Hepatocyte (in vitro differentiated cells): ENCODE measurements at regions not wholly inside any gene's neighbourhood (a gene's known extent, or its start where the extent isn't known, plus 50 kb on each side); places are given as distances from the start of the nearest gene placed in this dataset.

Experiments used
- DNase-seq: peaks from one replicate; pipeline ENCODE4 v3.0.0-alpha.2; 2016; ENCODE audit warnings: low spot score
- H2AFZ ChIP-seq: fragments of 200-600 bp; sonication (generic); 2 replicates; pipeline ENCODE4 v1.6.0; 2016; ENCODE audit warnings: antibody characterized with exemption, mild to moderate bottlenecking
- H3K27ac ChIP-seq: fragments of 200-600 bp; sonication (generic); 2 replicates; pipeline ENCODE4 v1.5.1; 2016; ENCODE audit warnings: mild to moderate bottlenecking
- H3K27me3 ChIP-seq: fragments of 200-600 bp; sonication (generic); 2 replicates; pipeline ENCODE4 v1.6.1; 2016
- H3K36me3 ChIP-seq: fragments of 200-600 bp; sonication (generic); replicated peaks from 2 replicates; pipeline ENCODE4 v1.5.1; 2016; ENCODE audit warnings: low read depth; ENCODE audit not compliant: insufficient read depth
- H3K4me1 ChIP-seq: fragments of 200-600 bp; sonication (generic); 2 replicates; pipeline ENCODE4 v1.5.1; 2016; ENCODE audit warnings: mild to moderate bottlenecking, moderate library complexity; ENCODE audit not compliant: insufficient read depth
- H3K4me2 ChIP-seq: fragments of 200-600 bp; sonication (generic); 2 replicates; pipeline ENCODE4 v1.6.0; 2016
- H3K4me3 ChIP-seq: fragments of 200-600 bp; sonication (generic); 2 replicates; pipeline ENCODE4 v1.5.1; 2016; ENCODE audit warnings: mild to moderate bottlenecking
- H3K79me2 ChIP-seq: fragments of 200-600 bp; sonication (generic); 2 replicates; pipeline ENCODE4 v1.6.0; 2017; ENCODE audit warnings: mild to moderate bottlenecking
- H3K9me2 ChIP-seq: fragments of 200-600 bp; sonication (generic); replicated peaks from 2 replicates; pipeline ENCODE4 v1.6.0; 2017; ENCODE audit warnings: mild to moderate bottlenecking; ENCODE audit not compliant: insufficient read depth
- H3K9me3 ChIP-seq: fragments of 200-600 bp; sonication (generic); 2 replicates; pipeline ENCODE4 v1.5.1; 2016; ENCODE audit warnings: low read depth, mild to moderate bottlenecking
- H4K20me1 ChIP-seq: fragments of 200-600 bp; sonication (generic); 2 replicates; pipeline ENCODE4 v1.6.0; 2016; ENCODE audit warnings: mild to moderate bottlenecking; ENCODE audit not compliant: insufficient read depth, poor library complexity, severe bottlenecking
- CTCF ChIP-seq: fragments of 200-600 bp; sonication (generic); IDR thresholded peaks from 2 replicates; pipeline ENCODE4 v1.5.1; 2016; ENCODE audit warnings: antibody characterized with exemption, mild to moderate bottlenecking; ENCODE audit not compliant: poor library complexity
- EZH2 ChIP-seq: fragments of 200-600 bp; sonication (generic); IDR thresholded peaks from 2 replicates; pipeline ENCODE4 v1.6.1; 2016; ENCODE audit warnings: antibody characterized with exemption, mild to moderate bottlenecking, borderline replicate concordance
- EZH2phosphoT487 ChIP-seq: fragments of 200-600 bp; sonication (generic); IDR thresholded peaks from one replicate; pipeline ENCODE4 v1.6.1; 2018; ENCODE audit warnings: antibody characterized with exemption, mild to moderate bottlenecking, low read depth, moderate library complexity; ENCODE audit not compliant: unreplicated experiment, severe bottlenecking
- WGBS: methylation state at CpG from one replicate; pipeline ENCODE4 v1.1.6; 2016; ENCODE audit warnings: low lambda C conversion rate; ENCODE audit errors: missing lambda C conversion rate; 5-methylcytosine and 5-hydroxymethylcytosine counted together

- Histone ChIP-seq H3K36me3 (no peaks in the 10 kb centered on the region), H3K27me3 (no peaks in the 10 kb centered on the region), H2AFZ (no peak overlapping the region), H3K4me1 (no peaks in the 10 kb centered on the region), H4K20me1 (no peaks in the 10 kb centered on the region), H3K4me3 (no peak overlapping the region), H3K9me3 (no peaks in the 10 kb centered on the region), H3K79me2 (no peaks in the 10 kb centered on the region), H3K4me2 (no peak overlapping the region), H3K9me2 (no peaks in the 10 kb centered on the region), H3K27ac (no peak overlapping the region)
- WGBS: 95% methylated on average over 4 of the region's 4 CpGs
- DNase-seq: no peak
- TF ChIP-seq CTCF (no peak), EZH2 (no peak), EZH2phosphoT487 (no peak)
These were observed 229.5 kb upstream of the DPH6 start for GRCh38 chr15:35775471-35775870.

GRCh38 chr15:35777061-35777460, 231.1 kb upstream of the DPH6 start:
- H3K4me2 ChIP-seq: no peak overlapping the region
- no peaks in the 10 kb centered on the region for H3K36me3 ChIP-seq
- H3K4me1 ChIP-seq: no peaks in the 10 kb centered on the region
- H3K9me2 ChIP-seq: no peaks in the 10 kb centered on the region
- no peaks in the 10 kb centered on the region for H3K9me3 ChIP-seq
- TF ChIP-seq EZH2 (no peak), CTCF (no peak), EZH2phosphoT487 (no peak)
- no peak overlapping the region for H3K4me3 ChIP-seq
- no peaks in the 10 kb centered on the region for H3K27me3 ChIP-seq
- H3K27ac ChIP-seq: no peak overlapping the region
- H4K20me1 ChIP-seq: no peaks in the 10 kb centered on the region
- no peaks in the 10 kb centered on the region for H3K79me2 ChIP-seq
- H2AFZ ChIP-seq: no peak overlapping the region
- no peak for DNase-seq
- 51% methylated on average over 9 of the region's 9 CpGs for WGBS

- no peak overlapping the region for H3K27ac ChIP-seq
- no peak for TF ChIP-seq CTCF
- no peaks in the 10 kb centered on the region for H3K9me2 ChIP-seq
- H3K4me3 ChIP-seq: no peak overlapping the region
- no peaks in the 10 kb centered on the region for H3K4me1 ChIP-seq
- no peak overlapping the region for H3K4me2 ChIP-seq
- H2AFZ ChIP-seq: no peak overlapping the region
- no peaks in the 10 kb centered on the region for H3K27me3 ChIP-seq
- H3K79me2 ChIP-seq: no peaks in the 10 kb centered on the region
- H4K20me1 ChIP-seq: no peaks in the 10 kb centered on the region
- H3K36me3 ChIP-seq: no peaks in the 10 kb centered on the region
- no peaks in the 10 kb centered on the region for H3K9me3 ChIP-seq
- no peak for DNase-seq
These were observed 237.2 kb upstream of the DPH6 start for GRCh38 chr15:35783203-35783602.

GRCh38 chr15:35784745-35785144, 238.8 kb upstream of the DPH6 start:
- H3K27me3 ChIP-seq: no peaks in the 10 kb centered on the region
- H3K79me2 ChIP-seq: no peaks in the 10 kb centered on the region
- H3K9me3 ChIP-seq: no peaks in the 10 kb centered on the region
- H3K4me1 ChIP-seq: no peaks in the 10 kb centered on the region
- no peak overlapping the region for H3K4me3 ChIP-seq
- DNase-seq: peak; percentile 8
- no peaks in the 10 kb centered on the region for H3K36me3 ChIP-seq
- no peak overlapping the region for H3K27ac ChIP-seq
- TF ChIP-seq CTCF (no peak), EZH2phosphoT487 (no peak), EZH2 (no peak)
- H2AFZ ChIP-seq: no peak overlapping the region
- H3K4me2 ChIP-seq: no peak overlapping the region
- WGBS: 61% methylated on average over 2 of the region's 2 CpGs
- H4K20me1 ChIP-seq: no peaks in the 10 kb centered on the region
- no peaks in the 10 kb centered on the region for H3K9me2 ChIP-seq
